ENCODE measurements at regions not wholly inside any gene's neighbourhood (a gene's known extent, or its start where the extent isn't known, plus 50 kb on each side); places are given as distances from the start of the nearest gene placed in this dataset.
"Not testable (repeated sequence)": the region's sequence is repeated elsewhere in the genome, so short reads cannot be mapped to it uniquely, and the experiment has no call there.

- Histone ChIP-seq H3K4me3 (ENCODE audit: low read length in 3 of 3) (no peak overlapping the region), H3K27me3 (ENCODE audit: control insufficient read depth in 3 of 3, insufficient read depth in 3 of 3, low read length in 3 of 3) (peaks cover 23 to 34% (median 29%) of the 10 kb centered on the region in 3 donors), H3K9me3 (ENCODE audit: control insufficient read depth in 3 of 3, low read length in 3 of 3) (no peaks in the 10 kb centered on the region), H3K9ac (ENCODE audit: low read depth in 1 of 3, low read length in 3 of 3) (no peak overlapping the region), H3K36me3 (ENCODE audit: control insufficient read depth in 3 of 3, insufficient read depth in 3 of 3, low read length in 3 of 3) (no peaks in the 10 kb centered on the region), H3K27ac (ENCODE audit: low read depth, low read length) (no peak overlapping the region), H3K4me1 (ENCODE audit: control insufficient read depth in 3 of 3, insufficient read depth in 3 of 3, low read length in 3 of 3) (peaks cover 0 to 3% (median 2%) of the 10 kb centered on the region in 3 donors)
These were observed 103.5 kb upstream of the SIMC1 start for GRCh38 chr5:176134529-176135223.

GRCh38 chr5:176140138-176140537, 98.1 kb upstream of the SIMC1 start:
- not testable (repeated sequence) for H3K27ac ChIP-seq (ENCODE audit: low read depth, low read length); H3K9me3 ChIP-seq (ENCODE audit: control insufficient read depth in 3 of 3, low read length in 3 of 3); H3K27me3 ChIP-seq (ENCODE audit: control insufficient read depth in 3 of 3, insufficient read depth in 3 of 3, low read length in 3 of 3); H3K4me3 ChIP-seq (ENCODE audit: low read length in 3 of 3); H3K36me3 ChIP-seq (ENCODE audit: control insufficient read depth in 3 of 3, insufficient read depth in 3 of 3, low read length in 3 of 3); H3K4me1 ChIP-seq (ENCODE audit: control insufficient read depth in 3 of 3, insufficient read depth in 3 of 3, low read length in 3 of 3); H3K9ac ChIP-seq (ENCODE audit: low read depth in 1 of 3, low read length in 3 of 3)

GRCh38 chr5:176144508-176144907, 93.7 kb upstream of the SIMC1 start:
- no peak overlapping the region for H3K4me3 ChIP-seq (ENCODE audit: low read length in 3 of 3)
- H3K9ac ChIP-seq (ENCODE audit: low read depth in 1 of 3, low read length in 3 of 3): no peak overlapping the region
- H3K27me3 ChIP-seq (ENCODE audit: control insufficient read depth in 3 of 3, insufficient read depth in 3 of 3, low read length in 3 of 3): peaks cover 0 to 5% (median 2%) of the 10 kb centered on the region in 3 donors
- H3K4me1 ChIP-seq (ENCODE audit: control insufficient read depth in 3 of 3, insufficient read depth in 3 of 3, low read length in 3 of 3): no peaks in the 10 kb centered on the region
- no peaks in the 10 kb centered on the region for H3K36me3 ChIP-seq (ENCODE audit: control insufficient read depth in 3 of 3, insufficient read depth in 3 of 3, low read length in 3 of 3)
- no peaks in the 10 kb centered on the region for H3K9me3 ChIP-seq (ENCODE audit: control insufficient read depth in 3 of 3, low read length in 3 of 3)
- no peak overlapping the region for H3K27ac ChIP-seq (ENCODE audit: low read depth, low read length)

GRCh38 chr5:176149948-176150347, 88.3 kb upstream of the SIMC1 start:
- H3K27ac ChIP-seq (ENCODE audit: low read depth, low read length); H3K9ac ChIP-seq (ENCODE audit: low read depth in 1 of 3, low read length in 3 of 3); H3K36me3 ChIP-seq (ENCODE audit: control insufficient read depth in 3 of 3, insufficient read depth in 3 of 3, low read length in 3 of 3); H3K4me3 ChIP-seq (ENCODE audit: low read length in 3 of 3); H3K4me1 ChIP-seq (ENCODE audit: control insufficient read depth in 3 of 3, insufficient read depth in 3 of 3, low read length in 3 of 3); H3K9me3 ChIP-seq (ENCODE audit: control insufficient read depth in 3 of 3, low read length in 3 of 3): not testable (repeated sequence)
- H3K27me3 ChIP-seq (ENCODE audit: control insufficient read depth in 3 of 3, insufficient read depth in 3 of 3, low read length in 3 of 3): peaks cover 9 to 17% (median 11%) of the 10 kb centered on the region in 3 donors

GRCh38 chr5:176151281-176151680, 86.9 kb upstream of the SIMC1 start:
- Histone ChIP-seq H3K36me3 (ENCODE audit: control insufficient read depth in 3 of 3, insufficient read depth in 3 of 3, low read length in 3 of 3) (no peaks in the 10 kb centered on the region), H3K9me3 (ENCODE audit: control insufficient read depth in 3 of 3, low read length in 3 of 3) (no peaks in the 10 kb centered on the region), H3K4me1 (ENCODE audit: control insufficient read depth in 3 of 3, insufficient read depth in 3 of 3, low read length in 3 of 3) (peaks cover 0 to 5% (median 0%) of the 10 kb centered on the region in 3 donors), H3K27ac (ENCODE audit: low read depth, low read length) (no peak overlapping the region), H3K9ac (ENCODE audit: low read depth in 1 of 3, low read length in 3 of 3) (no peak overlapping the region), H3K4me3 (ENCODE audit: low read length in 3 of 3) (no peak overlapping the region), H3K27me3 (ENCODE audit: control insufficient read depth in 3 of 3, insufficient read depth in 3 of 3, low read length in 3 of 3) (peaks cover 7 to 21% (median 11%) of the 10 kb centered on the region in 3 donors)

- peaks cover 0 to 5% (median 0%) of the 10 kb centered on the region in 3 donors for H3K4me1 ChIP-seq (ENCODE audit: control insufficient read depth in 3 of 3, insufficient read depth in 3 of 3, low read length in 3 of 3)
- no peak overlapping the region for H3K27ac ChIP-seq (ENCODE audit: low read depth, low read length)
- H3K4me3 ChIP-seq (ENCODE audit: low read length in 3 of 3): no peak overlapping the region
- H3K9ac ChIP-seq (ENCODE audit: low read depth in 1 of 3, low read length in 3 of 3): no peak overlapping the region
- peaks cover 7 to 16% (median 11%) of the 10 kb centered on the region in 3 donors for H3K27me3 ChIP-seq (ENCODE audit: control insufficient read depth in 3 of 3, insufficient read depth in 3 of 3, low read length in 3 of 3)
- H3K36me3 ChIP-seq (ENCODE audit: control insufficient read depth in 3 of 3, insufficient read depth in 3 of 3, low read length in 3 of 3): no peaks in the 10 kb centered on the region
- no peaks in the 10 kb centered on the region for H3K9me3 ChIP-seq (ENCODE audit: control insufficient read depth in 3 of 3, low read length in 3 of 3)
These were observed 85.9 kb upstream of the SIMC1 start for GRCh38 chr5:176152191-176152929.

- Histone ChIP-seq H3K27ac (ENCODE audit: low read depth, low read length) (no peak overlapping the region), H3K9ac (ENCODE audit: low read depth in 1 of 3, low read length in 3 of 3) (no peak overlapping the region), H3K9me3 (ENCODE audit: control insufficient read depth in 3 of 3, low read length in 3 of 3) (no peaks in the 10 kb centered on the region), H3K27me3 (ENCODE audit: control insufficient read depth in 3 of 3, insufficient read depth in 3 of 3, low read length in 3 of 3) (peaks cover 7 to 16% (median 11%) of the 10 kb centered on the region in 3 donors), H3K4me1 (ENCODE audit: control insufficient read depth in 3 of 3, insufficient read depth in 3 of 3, low read length in 3 of 3) (peaks cover 0 to 5% (median 0%) of the 10 kb centered on the region in 3 donors), H3K4me3 (ENCODE audit: low read length in 3 of 3) (no peak overlapping the region), H3K36me3 (ENCODE audit: control insufficient read depth in 3 of 3, insufficient read depth in 3 of 3, low read length in 3 of 3) (no peaks in the 10 kb centered on the region)
These were observed 85.3 kb upstream of the SIMC1 start for GRCh38 chr5:176152930-176153311.

GRCh38 chr5:176153741-176154140, 84.5 kb upstream of the SIMC1 start:
- Histone ChIP-seq H3K9ac (ENCODE audit: low read depth in 1 of 3, low read length in 3 of 3) (no peak overlapping the region), H3K4me1 (ENCODE audit: control insufficient read depth in 3 of 3, insufficient read depth in 3 of 3, low read length in 3 of 3) (peaks cover 0 to 5% (median 0%) of the 10 kb centered on the region in 3 donors), H3K36me3 (ENCODE audit: control insufficient read depth in 3 of 3, insufficient read depth in 3 of 3, low read length in 3 of 3) (no peaks in the 10 kb centered on the region), H3K27ac (ENCODE audit: low read depth, low read length) (no peak overlapping the region), H3K27me3 (ENCODE audit: control insufficient read depth in 3 of 3, insufficient read depth in 3 of 3, low read length in 3 of 3) (peaks cover 7 to 16% (median 11%) of the 10 kb centered on the region in 3 donors), H3K9me3 (ENCODE audit: control insufficient read depth in 3 of 3, low read length in 3 of 3) (no peaks in the 10 kb centered on the region), H3K4me3 (ENCODE audit: low read length in 3 of 3) (no peak overlapping the region)

- Histone ChIP-seq H3K27me3 (ENCODE audit: control insufficient read depth in 3 of 3, insufficient read depth in 3 of 3, low read length in 3 of 3) (peaks cover 7 to 16% (median 11%) of the 10 kb centered on the region in 3 donors), H3K4me3 (ENCODE audit: low read length in 3 of 3) (no peak overlapping the region), H3K9me3 (ENCODE audit: control insufficient read depth in 3 of 3, low read length in 3 of 3) (no peaks in the 10 kb centered on the region), H3K4me1 (ENCODE audit: control insufficient read depth in 3 of 3, insufficient read depth in 3 of 3, low read length in 3 of 3) (peaks cover 0 to 5% (median 0%) of the 10 kb centered on the region in 3 donors), H3K27ac (ENCODE audit: low read depth, low read length) (no peak overlapping the region), H3K9ac (ENCODE audit: low read depth in 1 of 3, low read length in 3 of 3) (no peak overlapping the region), H3K36me3 (ENCODE audit: control insufficient read depth in 3 of 3, insufficient read depth in 3 of 3, low read length in 3 of 3) (no peaks in the 10 kb centered on the region)
These were observed 83.4 kb upstream of the SIMC1 start for GRCh38 chr5:176154821-176155220.

- Histone ChIP-seq H3K27me3 (ENCODE audit: control insufficient read depth in 3 of 3, insufficient read depth in 3 of 3, low read length in 3 of 3) (peaks cover 7 to 16% (median 11%) of the 10 kb centered on the region in 3 donors), H3K9me3 (ENCODE audit: control insufficient read depth in 3 of 3, low read length in 3 of 3) (no peaks in the 10 kb centered on the region), H3K9ac (ENCODE audit: low read depth in 1 of 3, low read length in 3 of 3) (no peak overlapping the region), H3K4me1 (ENCODE audit: control insufficient read depth in 3 of 3, insufficient read depth in 3 of 3, low read length in 3 of 3) (peaks cover 0 to 5% (median 0%) of the 10 kb centered on the region in 3 donors), H3K36me3 (ENCODE audit: control insufficient read depth in 3 of 3, insufficient read depth in 3 of 3, low read length in 3 of 3) (no peaks in the 10 kb centered on the region), H3K4me3 (ENCODE audit: low read length in 3 of 3) (no peak overlapping the region), H3K27ac (ENCODE audit: low read depth, low read length) (no peak overlapping the region)
These were observed 82.3 kb upstream of the SIMC1 start for GRCh38 chr5:176155922-176156359.

Data from skeletal muscle tissue (tissue), 3 donors.